ENCODE measurements at regions not wholly inside any gene's neighbourhood (a gene's known extent, or its start where the extent isn't known, plus 50 kb on each side); places are given as distances from the start of the nearest gene placed in this dataset.

DNA sequence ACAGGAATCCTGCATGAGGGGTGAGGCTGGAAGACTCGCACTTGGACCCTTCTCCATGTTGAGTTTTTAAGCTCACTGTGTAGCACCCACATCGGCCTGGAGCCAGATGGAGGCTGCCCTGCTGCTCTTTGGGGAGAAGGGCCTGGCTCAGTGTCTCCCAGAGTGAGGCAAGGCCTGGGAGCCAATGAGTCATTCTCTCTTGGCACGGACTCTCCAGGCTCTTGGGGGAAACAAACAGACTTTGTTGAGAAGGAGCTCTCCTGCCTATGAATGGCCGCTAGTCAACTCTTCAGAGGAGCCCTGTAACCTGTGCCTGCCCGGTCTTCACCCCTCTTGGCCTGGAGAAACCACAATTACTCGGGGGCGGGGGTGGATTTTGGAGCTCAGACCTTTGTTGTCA lies 50.8 kb upstream of the MAF start:
- Histone ChIP-seq H3K9me3 (no peaks in the 10 kb centered on the region), H3K4me3 (no peak overlapping the region), H3K27me3 (no peaks in the 10 kb centered on the region), H3K36me3 (no peaks in the 10 kb centered on the region), H3K27ac (no peak overlapping the region), H3K4me1 (no peaks in the 10 kb centered on the region)
- intact Hi-C loops (cut with DNase I), result no loop called here
- TF ChIP-seq, protein P1, sequence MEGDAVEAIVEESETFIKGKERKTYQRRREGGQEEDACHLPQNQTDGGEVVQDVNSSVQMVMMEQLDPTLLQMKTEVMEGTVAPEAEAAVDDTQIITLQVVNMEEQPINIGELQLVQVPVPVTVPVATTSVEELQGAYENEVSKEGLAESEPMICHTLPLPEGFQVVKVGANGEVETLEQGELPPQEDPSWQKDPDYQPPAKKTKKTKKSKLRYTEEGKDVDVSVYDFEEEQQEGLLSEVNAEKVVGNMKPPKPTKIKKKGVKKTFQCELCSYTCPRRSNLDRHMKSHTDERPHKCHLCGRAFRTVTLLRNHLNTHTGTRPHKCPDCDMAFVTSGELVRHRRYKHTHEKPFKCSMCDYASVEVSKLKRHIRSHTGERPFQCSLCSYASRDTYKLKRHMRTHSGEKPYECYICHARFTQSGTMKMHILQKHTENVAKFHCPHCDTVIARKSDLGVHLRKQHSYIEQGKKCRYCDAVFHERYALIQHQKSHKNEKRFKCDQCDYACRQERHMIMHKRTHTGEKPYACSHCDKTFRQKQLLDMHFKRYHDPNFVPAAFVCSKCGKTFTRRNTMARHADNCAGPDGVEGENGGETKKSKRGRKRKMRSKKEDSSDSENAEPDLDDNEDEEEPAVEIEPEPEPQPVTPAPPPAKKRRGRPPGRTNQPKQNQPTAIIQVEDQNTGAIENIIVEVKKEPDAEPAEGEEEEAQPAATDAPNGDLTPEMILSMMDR (IDR thresholded peaks at IDR 0.05), result no peak
- DNase-seq (peak in 2 of 4 donors; percentile 74 to 76), ATAC-seq (peak; percentile 96)

All from left lung (tissue), 4 donors.